OCI-LY7 (cell line): ENCODE measurements at regions not wholly inside any gene's neighbourhood (a gene's known extent, or its start where the extent isn't known, plus 50 kb on each side); places are given as distances from the start of the nearest gene placed in this dataset.

Source experiments
- BruUV-seq: library from RNA; stranded (reverse); fragments of 400-500 nt; replicated peaks from 2 replicates; lab custom pipeline; 2021; lab: Mats Ljungman, UMichigan
- CTCF ChIA-PET: fragments of 300-600 bp; sonication (Branson Sonifier 250); formaldehyde crosslinking; loops from one replicate; lab custom pipeline; 2022; ENCODE audit warnings: antibody characterized with exemption; ENCODE audit not compliant: unreplicated experiment; lab: Charles Lee
- POLR2A ChIA-PET: fragments of 300-600 bp; sonication (Branson Sonifier 250); formaldehyde crosslinking; loops from one replicate; lab custom pipeline; 2022; ENCODE audit warnings: antibody characterized with exemption; lab: Charles Lee
- DNase-seq: peaks from one replicate; pipeline ENCODE4 v3.0.0-alpha.2; 2015; ENCODE audit warnings: low spot score
- H2AFZ ChIP-seq: fragments of 200-600 bp; sonication (generic), shearing (Covaris generic); 2 replicates; pipeline ENCODE4 v1.6.1; 2014; ENCODE audit warnings: mild to moderate bottlenecking, antibody characterized with exemption, low read length, moderate library complexity
- H3K27ac ChIP-seq: fragments of 200-600 bp; sonication (generic); 2 replicates; pipeline ENCODE4 v1.5.1; 2014; ENCODE audit warnings: mixed run types, low read depth, mild to moderate bottlenecking, moderate library complexity, low read length, inconsistent platforms; ENCODE audit not compliant: poor library complexity, severe bottlenecking
- H3K36me3 ChIP-seq: fragments of 200-600 bp; sonication (generic); 2 replicates; pipeline ENCODE4 v1.6.1; 2014; ENCODE audit warnings: mild to moderate bottlenecking, antibody characterized with exemption, low read length, moderate library complexity, mixed read lengths; ENCODE audit not compliant: insufficient read depth
- H3K4me1 ChIP-seq: fragments of 200-600 bp; sonication (generic); 2 replicates; pipeline ENCODE4 v1.5.1; 2014; ENCODE audit warnings: mild to moderate bottlenecking, low read length; ENCODE audit not compliant: insufficient read depth, poor library complexity, severe bottlenecking
- H3K4me2 ChIP-seq: fragments of 200-600 bp; sonication (generic); 2 replicates; pipeline ENCODE4 v1.6.1; 2014; ENCODE audit warnings: mild to moderate bottlenecking, low read length
- H3K4me3 ChIP-seq: fragments of 200-600 bp; sonication (generic); 2 replicates; pipeline ENCODE4 v1.5.1; 2014; ENCODE audit warnings: mild to moderate bottlenecking, low read depth, low read length; ENCODE audit not compliant: poor library complexity, severe bottlenecking
- H3K79me2 ChIP-seq: fragments of 200-600 bp; sonication (generic); 2 replicates; pipeline ENCODE4 v1.6.1; 2016; ENCODE audit warnings: low read depth, mild to moderate bottlenecking, low read length, moderate library complexity, mixed read lengths; ENCODE audit not compliant: insufficient read depth
- H3K9me2 ChIP-seq: fragments of 200-600 bp; sonication (generic); 2 replicates; pipeline ENCODE4 v1.6.1; 2016; ENCODE audit warnings: mild to moderate bottlenecking, low read length, mixed read lengths; ENCODE audit not compliant: insufficient read depth
- H3K9me3 ChIP-seq: fragments of 200-600 bp; sonication (generic); 2 replicates; pipeline ENCODE4 v1.6.1; 2014; ENCODE audit warnings: mild to moderate bottlenecking, mixed run types, low read length, mixed read lengths
- H4K20me1 ChIP-seq: fragments of 200-600 bp; sonication (generic); 2 replicates; pipeline ENCODE4 v1.6.1; 2014; ENCODE audit warnings: mild to moderate bottlenecking, antibody characterized with exemption, low read length, moderate library complexity, mixed read lengths; ENCODE audit not compliant: insufficient read depth
- EZH2phosphoT487 ChIP-seq: fragments of 200-600 bp; sonication (generic); IDR thresholded peaks from 2 replicates; pipeline ENCODE4 v1.6.1; 2018; ENCODE audit warnings: low read depth, borderline replicate concordance, mild to moderate bottlenecking, mixed run types, antibody characterized with exemption, low read length, moderate library complexity, mixed read lengths
- intact Hi-C: fragments of 100-400 bp; cut with micrococcal nuclease; formaldehyde crosslinking; loops from one replicate; pipeline ENCODE4 v1.10.0; 2022; ENCODE audit not compliant: unreplicated experiment
- TF ChIP-seq, protein P1 (sequence below): fragments of 200-600 bp; sonication (generic); conservative IDR thresholded peaks from 2 replicates; pipeline ENCODE4 v1.5.1; 2014; ENCODE audit warnings: mild to moderate bottlenecking, antibody characterized with exemption, low read length, moderate library complexity, mixed read lengths

DNA sequence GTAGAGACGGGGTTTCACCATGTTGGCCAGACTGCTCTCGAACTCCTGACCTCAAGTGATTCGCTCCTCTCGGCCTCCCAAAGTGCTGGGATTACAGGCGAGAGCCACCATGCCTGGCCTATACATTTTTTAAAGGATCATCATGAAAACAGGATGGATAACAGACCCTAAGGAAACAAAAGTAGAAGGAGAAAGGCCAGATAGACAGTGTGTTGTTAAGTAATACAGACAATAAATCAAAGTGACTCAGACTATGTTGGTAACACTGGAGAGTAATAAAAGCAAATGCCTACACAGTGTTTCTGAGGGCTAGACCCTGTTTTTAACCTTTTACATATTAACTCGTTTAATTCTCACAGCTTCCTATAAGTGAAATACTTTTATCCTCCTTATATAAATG is 133.8 kb upstream of the MCTP2 start:
- Histone ChIP-seq H3K4me2 (no peak overlapping the region), H4K20me1 (no peaks in the 10 kb centered on the region), H3K36me3 (no peaks in the 10 kb centered on the region), H3K79me2 (no peaks in the 10 kb centered on the region), H3K9me2 (no peaks in the 10 kb centered on the region), H2AFZ (no peak overlapping the region), H3K27ac (no peak overlapping the region), H3K4me3 (no peak overlapping the region), H3K4me1 (no peaks in the 10 kb centered on the region), H3K9me3 (no peaks in the 10 kb centered on the region)
- no TSS peak for BruUV-seq
- POLR2A ChIA-PET = interaction anchor here (0.6 kb wide), 1 partner anchor 25 kb away, joined by 3 read pairs; no protein-coding TSS in a partner anchor
- CTCF ChIA-PET = no interaction called here
- DNase-seq = no peak
- intact Hi-C loops = no loop called here
- no peak for TF ChIP-seq EZH2phosphoT487
- TF ChIP-seq, protein P1, sequence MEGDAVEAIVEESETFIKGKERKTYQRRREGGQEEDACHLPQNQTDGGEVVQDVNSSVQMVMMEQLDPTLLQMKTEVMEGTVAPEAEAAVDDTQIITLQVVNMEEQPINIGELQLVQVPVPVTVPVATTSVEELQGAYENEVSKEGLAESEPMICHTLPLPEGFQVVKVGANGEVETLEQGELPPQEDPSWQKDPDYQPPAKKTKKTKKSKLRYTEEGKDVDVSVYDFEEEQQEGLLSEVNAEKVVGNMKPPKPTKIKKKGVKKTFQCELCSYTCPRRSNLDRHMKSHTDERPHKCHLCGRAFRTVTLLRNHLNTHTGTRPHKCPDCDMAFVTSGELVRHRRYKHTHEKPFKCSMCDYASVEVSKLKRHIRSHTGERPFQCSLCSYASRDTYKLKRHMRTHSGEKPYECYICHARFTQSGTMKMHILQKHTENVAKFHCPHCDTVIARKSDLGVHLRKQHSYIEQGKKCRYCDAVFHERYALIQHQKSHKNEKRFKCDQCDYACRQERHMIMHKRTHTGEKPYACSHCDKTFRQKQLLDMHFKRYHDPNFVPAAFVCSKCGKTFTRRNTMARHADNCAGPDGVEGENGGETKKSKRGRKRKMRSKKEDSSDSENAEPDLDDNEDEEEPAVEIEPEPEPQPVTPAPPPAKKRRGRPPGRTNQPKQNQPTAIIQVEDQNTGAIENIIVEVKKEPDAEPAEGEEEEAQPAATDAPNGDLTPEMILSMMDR = no peak

DNA sequence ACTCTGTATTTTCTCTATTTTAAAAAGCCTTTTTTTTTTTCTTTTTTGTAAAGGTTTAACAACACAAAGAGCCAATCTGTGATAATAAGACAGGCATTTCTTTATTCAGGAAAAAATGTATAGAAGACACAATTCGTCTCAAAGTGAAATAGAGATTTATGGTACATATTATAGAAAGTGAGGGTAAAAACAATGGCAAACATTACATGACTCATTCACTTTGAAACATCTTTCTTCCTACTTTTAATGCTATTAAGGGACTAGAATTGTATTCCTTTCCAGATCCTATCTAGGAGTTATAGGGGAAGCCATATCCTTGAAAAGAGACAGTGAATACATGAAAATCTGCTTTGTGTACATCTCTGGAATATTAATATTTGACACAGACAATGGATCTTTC is 137.1 kb upstream of the MCTP2 start:
- Histone ChIP-seq H3K4me3 (no peak overlapping the region), H3K9me3 (no peaks in the 10 kb centered on the region), H3K9me2 (no peaks in the 10 kb centered on the region), H3K79me2 (no peaks in the 10 kb centered on the region), H4K20me1 (no peaks in the 10 kb centered on the region), H3K4me2 (no peak overlapping the region), H2AFZ (no peak overlapping the region), H3K36me3 (no peaks in the 10 kb centered on the region), H3K4me1 (no peaks in the 10 kb centered on the region), H3K27ac (no peak overlapping the region)
- ChIA-PET CTCF (no interaction called here), POLR2A (no interaction called here)
- BruUV-seq = no TSS peak
- no peak for DNase-seq
- intact Hi-C loops = no loop called here
- TF ChIP-seq, protein P1 = no peak
- TF ChIP-seq EZH2phosphoT487 = no peak

DNA sequence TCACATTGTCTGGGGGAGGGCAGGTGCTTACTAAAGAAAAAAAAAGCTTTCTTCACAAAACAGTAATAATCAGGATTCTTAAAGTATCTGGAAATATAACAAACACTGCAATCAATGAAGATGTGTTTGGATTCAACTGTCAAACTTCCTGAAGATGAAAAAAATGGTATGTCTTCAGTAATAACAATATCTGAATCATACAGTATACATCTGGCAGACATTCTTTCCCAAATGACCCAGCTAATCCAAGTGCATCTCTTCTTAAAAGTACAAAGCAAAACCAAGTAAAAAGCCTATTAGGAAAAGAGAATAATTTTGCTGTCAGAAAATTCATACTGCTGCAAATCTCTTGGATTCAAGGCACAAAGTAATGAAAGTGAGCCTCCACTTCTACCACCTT is 145.0 kb upstream of the MCTP2 start:
- H3K9me3 ChIP-seq = no peaks in the 10 kb centered on the region
- CTCF ChIA-PET = no interaction called here
- no peak overlapping the region for H3K4me2 ChIP-seq
- no TSS peak for BruUV-seq
- POLR2A ChIA-PET = no interaction called here
- H3K27ac ChIP-seq = no peak overlapping the region
- no peak overlapping the region for H2AFZ ChIP-seq
- H3K4me1 ChIP-seq = no peaks in the 10 kb centered on the region
- H3K36me3 ChIP-seq = no peaks in the 10 kb centered on the region
- DNase-seq = no peak
- TF ChIP-seq, protein P1 = no peak
- no peak for TF ChIP-seq EZH2phosphoT487
- no peaks in the 10 kb centered on the region for H4K20me1 ChIP-seq
- H3K4me3 ChIP-seq = no peak overlapping the region
- intact Hi-C loops = no loop called here
- H3K9me2 ChIP-seq = 0 out of 2 replicates have a peak, but pooled peaks cover 4% of the 10 kb centered on the region
- no peaks in the 10 kb centered on the region for H3K79me2 ChIP-seq
